ENCODE measurements at regions not wholly inside any gene's neighbourhood (a gene's known extent, or its start where the extent isn't known, plus 50 kb on each side); places are given as distances from the start of the nearest gene placed in this dataset.

GRCh38 chr14:101194373-101195308 is 291.1 kb upstream of the RTL1 start:
- Mint-ChIP-seq H3K4me3 (no peak overlapping the region), H3K9me3 (no peaks in the 10 kb centered on the region), H3K27ac (no peak overlapping the region), H3K4me1 (no peaks in the 10 kb centered on the region), H3K27me3 (peaks cover 0 to 9% (median 0%) of the 10 kb centered on the region in 5 donors), H3K36me3 (no peaks in the 10 kb centered on the region)
- POLR2A ChIA-PET: no interaction called here
- peak in 1 of 10 donors; percentile 10 for DNase-seq
- ATAC-seq: no peak

DNA sequence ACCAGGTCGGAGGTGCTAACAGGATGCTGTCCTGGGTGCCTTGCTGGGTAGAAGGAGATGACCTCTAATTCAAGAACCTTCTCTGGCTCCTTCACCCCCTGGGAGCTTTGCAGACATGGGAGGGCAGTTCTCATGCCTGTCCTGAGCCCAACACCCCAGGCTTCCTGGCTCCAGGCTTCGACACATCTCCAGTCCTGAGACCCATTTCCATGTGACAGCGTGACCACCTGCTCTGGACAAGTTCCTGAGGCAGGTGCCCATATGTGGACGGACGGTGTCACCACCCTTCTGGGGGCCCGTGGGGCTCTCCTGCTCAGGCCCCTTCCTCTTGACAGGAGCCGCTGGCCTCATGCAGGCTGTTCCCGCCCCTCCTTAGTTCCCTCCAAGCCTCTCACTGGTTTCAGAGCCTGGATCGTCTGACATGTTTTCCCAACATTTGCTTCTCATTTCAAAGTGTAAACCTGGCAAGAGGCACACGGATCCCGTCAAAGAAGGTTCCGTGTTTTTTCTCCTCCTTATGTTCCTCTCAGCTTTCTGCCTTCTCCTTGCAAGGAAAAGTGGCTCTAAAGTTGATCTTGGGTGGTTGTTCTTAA is 291.9 kb upstream of the RTL1 start:
- DNase-seq (peak in 1 of 10 donors; percentile 14), ATAC-seq (no peak)
- H3K4me3 Mint-ChIP-seq: no peak overlapping the region
- H3K9me3 Mint-ChIP-seq: no peaks in the 10 kb centered on the region
- H3K27ac Mint-ChIP-seq: no peak overlapping the region
- H3K27me3 Mint-ChIP-seq: peaks cover 0 to 5% (median 0%) of the 10 kb centered on the region in 5 donors
- POLR2A ChIA-PET: interaction anchor here (0.6 to 0.7 kb wide), 2 partner anchors 8 to 432 kb away, joined by 3 to 6 read pairs; no protein-coding TSS in a partner anchor
- H3K36me3 Mint-ChIP-seq: no peaks in the 10 kb centered on the region
- no peaks in the 10 kb centered on the region for H3K4me1 Mint-ChIP-seq

- no peak overlapping the region for H3K4me3 Mint-ChIP-seq
- H3K36me3 Mint-ChIP-seq: no peaks in the 10 kb centered on the region
- no peak overlapping the region for H3K27ac Mint-ChIP-seq
- POLR2A ChIA-PET: interaction anchor here (0.6 to 0.7 kb wide), 2 partner anchors 7 to 431 kb away, joined by 3 to 6 read pairs; no protein-coding TSS in a partner anchor
- peaks cover 0 to 5% (median 0%) of the 10 kb centered on the region in 5 donors for H3K27me3 Mint-ChIP-seq
- no peaks in the 10 kb centered on the region for H3K9me3 Mint-ChIP-seq
- ATAC-seq (no peak), DNase-seq (no peak)
- H3K4me1 Mint-ChIP-seq: no peaks in the 10 kb centered on the region
These were observed 292.7 kb upstream of the RTL1 start for GRCh38 chr14:101196051-101196712.

DNA sequence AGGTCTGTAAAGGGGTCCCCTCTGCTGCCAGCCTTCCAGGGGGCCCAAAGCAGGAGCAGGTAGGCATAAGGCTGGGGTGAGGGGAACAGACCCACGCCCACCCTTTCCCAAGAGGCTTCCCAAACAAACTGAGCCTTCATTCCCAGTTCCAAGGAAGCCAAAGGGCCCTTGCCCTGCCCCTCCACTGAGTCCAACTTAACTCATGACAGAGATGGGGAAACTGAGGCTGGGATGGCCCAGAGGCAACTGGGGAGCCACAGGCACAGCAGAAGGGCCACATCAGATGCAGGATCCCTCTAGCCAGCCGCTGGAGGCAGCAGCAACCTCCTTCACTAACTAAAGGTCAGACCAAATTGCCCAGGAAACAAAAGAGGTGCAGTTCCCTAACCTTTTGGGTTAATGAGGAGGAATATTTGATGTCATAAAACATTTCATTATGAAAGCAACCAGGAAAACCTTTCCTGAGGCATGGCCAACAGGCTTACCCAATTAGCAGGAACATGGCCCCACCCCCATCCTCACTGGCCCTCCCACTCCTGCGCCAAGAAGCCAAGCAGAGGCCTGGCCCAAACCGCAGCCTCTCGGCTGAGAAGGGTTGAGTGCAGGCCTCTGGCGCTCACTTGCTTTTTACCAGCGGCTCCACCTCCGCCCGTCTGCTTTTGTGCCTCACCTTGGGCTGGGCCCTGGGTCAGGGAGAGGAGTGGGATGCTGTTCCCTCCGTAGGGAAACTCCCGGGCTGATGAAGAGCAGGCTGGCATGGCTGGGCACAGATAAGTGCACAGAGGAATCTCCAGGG is 293.5 kb upstream of the RTL1 start:
- Mint-ChIP-seq H3K36me3 (no peaks in the 10 kb centered on the region), H3K27ac (no peak overlapping the region), H3K27me3 (peaks cover 0 to 5% (median 0%) of the 10 kb centered on the region in 5 donors), H3K4me3 (no peak overlapping the region), H3K4me1 (no peaks in the 10 kb centered on the region), H3K9me3 (no peaks in the 10 kb centered on the region)
- POLR2A ChIA-PET: no interaction called here
- ATAC-seq (no peak), DNase-seq (peak in 1 of 10 donors; percentile 14)

DNA sequence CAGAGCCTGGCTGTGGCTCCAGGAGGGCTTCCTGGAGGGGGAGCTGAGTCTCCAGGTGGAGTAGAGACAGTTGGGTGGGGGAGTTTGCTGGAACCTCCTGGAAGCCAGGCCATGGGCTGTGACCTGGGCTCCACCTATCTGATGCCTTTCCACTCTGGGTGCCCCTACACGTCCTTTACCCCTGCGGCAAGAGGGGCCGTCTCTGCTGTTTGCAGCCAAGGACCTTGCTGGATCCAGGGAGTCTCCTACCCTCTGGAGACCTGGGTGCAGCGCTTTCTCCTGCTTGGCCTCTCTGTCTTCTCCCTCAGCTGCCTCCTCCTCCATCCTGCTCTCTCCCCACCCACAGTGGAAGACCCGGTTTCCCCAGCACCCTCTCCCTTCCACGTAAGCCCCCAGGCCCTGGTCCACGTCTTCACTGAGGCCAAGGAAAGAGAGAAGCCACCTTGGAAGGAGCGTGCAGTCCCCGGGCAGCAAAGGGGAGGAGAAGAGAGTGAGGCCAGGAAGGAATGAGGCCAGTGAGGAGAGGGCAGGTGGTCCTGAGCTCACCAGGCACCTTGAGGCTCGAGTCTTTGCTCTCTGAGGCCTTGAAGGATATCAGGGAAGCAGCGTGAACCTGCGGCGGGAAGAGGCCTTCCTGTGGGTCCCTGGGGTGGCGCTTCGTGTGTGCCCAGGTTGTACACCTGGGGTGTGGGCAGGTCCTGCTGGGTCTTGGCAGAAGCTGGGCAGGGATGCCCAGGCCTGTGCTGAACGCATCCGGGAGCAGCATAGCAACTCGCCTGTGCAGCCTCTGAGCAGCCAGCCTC is 294.3 kb upstream of the RTL1 start:
- no peak for ATAC-seq
- H3K9me3 Mint-ChIP-seq: no peaks in the 10 kb centered on the region
- peaks cover 0 to 5% (median 0%) of the 10 kb centered on the region in 5 donors for H3K27me3 Mint-ChIP-seq
- no peaks in the 10 kb centered on the region for H3K36me3 Mint-ChIP-seq
- H3K27ac Mint-ChIP-seq: no peak overlapping the region
- no peak overlapping the region for H3K4me3 Mint-ChIP-seq
- POLR2A ChIA-PET: no interaction called here
- peak in 1 of 10 donors; percentile 15 for DNase-seq
- no peaks in the 10 kb centered on the region for H3K4me1 Mint-ChIP-seq

DNA sequence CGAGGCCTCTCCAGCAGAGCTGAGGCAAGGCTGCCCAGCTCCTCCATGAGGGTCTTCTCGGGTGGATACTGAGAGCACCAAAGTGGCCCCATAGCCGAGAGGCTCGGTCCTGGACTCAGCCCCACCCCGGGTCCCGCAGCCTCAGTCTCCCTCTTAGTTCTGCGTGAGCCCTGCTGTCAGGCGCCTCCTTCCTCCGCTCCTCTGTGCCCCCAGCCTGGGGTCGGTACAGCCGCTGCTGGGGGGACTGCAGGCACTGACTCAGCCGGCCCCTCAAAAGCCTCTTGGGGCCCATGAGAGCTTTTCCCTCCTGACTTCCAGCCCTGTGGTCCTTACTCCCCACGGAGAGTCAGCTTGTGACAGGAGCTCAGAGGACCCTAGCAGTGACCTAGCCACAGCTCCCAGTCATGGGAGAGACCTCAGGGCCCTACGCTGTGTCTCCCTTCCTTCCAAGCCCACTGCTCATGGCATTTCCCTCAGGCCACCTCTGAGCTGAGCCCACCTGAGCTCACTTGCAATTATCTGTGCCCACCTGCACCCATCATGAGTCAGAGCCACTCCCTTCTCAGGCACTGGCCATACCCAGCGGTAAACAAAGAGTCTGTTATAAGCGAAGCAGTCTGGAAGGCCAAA is 295.0 kb upstream of the RTL1 start:
- DNase-seq: no peak
- Mint-ChIP-seq H3K27me3 (peaks cover 0 to 5% (median 0%) of the 10 kb centered on the region in 5 donors), H3K4me3 (no peak overlapping the region), H3K9me3 (peaks cover 0 to 7% (median 4%) of the 10 kb centered on the region in 9 donors), H3K27ac (no peak overlapping the region), H3K4me1 (no peaks in the 10 kb centered on the region), H3K36me3 (peaks cover 0 to 6% (median 0%) of the 10 kb centered on the region in 3 donors)
- POLR2A ChIA-PET: no interaction called here
- ATAC-seq: no peak

DNA sequence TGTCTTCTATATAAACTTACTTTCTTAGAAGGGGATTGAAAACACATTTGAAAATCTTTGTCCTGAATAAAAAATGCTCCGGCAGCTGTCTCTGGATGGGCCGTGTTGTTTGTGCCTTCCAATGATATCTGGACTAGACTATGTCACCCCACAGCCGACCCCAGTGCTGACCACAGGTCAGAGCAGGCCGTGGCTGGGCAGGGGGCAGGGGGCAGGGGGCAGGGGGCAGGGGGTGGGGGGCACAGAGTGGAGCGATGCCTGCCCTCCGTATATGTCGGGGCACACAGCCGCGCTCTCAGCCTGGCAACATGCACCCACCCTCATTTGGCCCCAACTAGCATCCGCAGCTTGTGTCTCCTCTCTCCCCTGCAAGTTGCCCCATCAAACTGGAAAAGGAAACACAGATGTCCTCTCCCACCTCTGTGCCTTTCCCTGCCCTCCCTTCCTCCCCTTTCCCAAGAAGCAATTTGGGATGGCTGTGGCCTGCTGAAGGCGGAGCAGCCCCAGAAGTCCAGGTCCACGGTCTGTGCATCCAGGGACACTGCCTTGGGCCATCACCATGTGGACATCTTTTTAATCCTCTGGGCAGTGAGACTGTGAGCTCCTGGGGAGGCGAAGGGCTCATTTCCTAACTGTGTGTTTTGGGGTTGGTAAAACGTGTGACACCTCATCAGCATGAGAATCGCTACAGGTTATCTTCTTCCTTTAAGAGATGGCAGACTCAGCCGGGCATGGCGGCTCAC is 295.7 kb upstream of the RTL1 start:
- POLR2A ChIA-PET: no interaction called here
- peak in 1 of 10 donors; percentile 6 for DNase-seq
- ATAC-seq: no peak
- H3K9me3 Mint-ChIP-seq: peaks cover 0 to 14% (median 7%) of the 10 kb centered on the region in 9 donors
- H3K4me3 Mint-ChIP-seq: no peak overlapping the region
- peaks cover 0 to 12% (median 0%) of the 10 kb centered on the region in 3 donors for H3K36me3 Mint-ChIP-seq
- no peaks in the 10 kb centered on the region for H3K4me1 Mint-ChIP-seq
- peaks cover 0 to 5% (median 0%) of the 10 kb centered on the region in 5 donors for H3K27me3 Mint-ChIP-seq
- H3K27ac Mint-ChIP-seq: no peak overlapping the region

GRCh38 chr14:101200008-101200649 is 296.6 kb upstream of the RTL1 start:
- no peak overlapping the region for H3K4me3 Mint-ChIP-seq
- peaks cover 0 to 13% (median 0%) of the 10 kb centered on the region in 3 donors for H3K36me3 Mint-ChIP-seq
- POLR2A ChIA-PET: no interaction called here
- no peak overlapping the region for H3K27ac Mint-ChIP-seq
- peak in 1 of 10 donors; percentile 9 for DNase-seq
- peaks cover 0 to 4% (median 0%) of the 10 kb centered on the region in 5 donors for H3K27me3 Mint-ChIP-seq
- no peak for ATAC-seq
- peaks cover 0 to 22% (median 8%) of the 10 kb centered on the region in 9 donors for H3K9me3 Mint-ChIP-seq
- no peaks in the 10 kb centered on the region for H3K4me1 Mint-ChIP-seq

DNA sequence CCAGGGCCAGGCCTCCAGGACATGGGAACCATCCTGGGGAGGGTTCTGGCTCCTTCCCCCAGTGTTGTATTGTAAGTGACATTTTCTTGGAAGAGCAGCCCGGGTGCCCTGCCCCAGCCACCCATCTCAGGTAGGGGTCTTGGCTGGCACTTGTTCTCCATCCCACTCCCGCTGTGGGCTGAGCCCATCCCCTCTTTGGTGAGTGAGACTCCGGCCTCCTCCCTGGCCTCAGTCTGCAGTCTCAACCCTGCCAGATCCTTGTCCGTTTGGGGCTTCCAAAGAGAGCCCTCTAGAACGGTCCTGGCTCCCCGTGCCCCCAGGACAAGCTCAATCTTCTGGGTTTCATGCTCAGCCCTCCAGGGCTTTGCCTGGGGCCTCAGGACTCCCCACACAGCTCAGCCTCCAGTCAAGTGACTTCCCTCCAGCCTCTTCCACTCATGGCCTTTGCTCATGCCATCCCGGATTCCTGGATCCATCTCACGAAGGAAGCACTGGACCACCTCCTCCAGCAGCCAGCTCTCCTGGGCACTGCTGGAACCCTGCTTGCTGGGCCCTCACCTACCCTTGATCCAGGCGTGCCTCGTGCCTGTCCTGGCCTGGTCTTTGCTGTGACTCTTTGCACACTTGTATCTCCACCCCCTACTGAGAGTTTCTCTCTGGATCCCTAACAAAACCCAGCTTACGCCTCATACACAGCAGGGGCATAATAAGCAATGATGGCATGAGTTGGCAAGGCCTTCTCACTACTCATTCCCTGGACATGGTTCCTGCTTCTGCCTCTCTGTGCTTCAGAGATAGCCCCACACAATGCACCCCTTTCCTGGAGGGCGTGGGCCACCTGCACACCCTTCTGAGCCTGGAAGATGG is 297.4 kb upstream of the RTL1 start:
- peaks cover 0 to 21% (median 0%) of the 10 kb centered on the region in 3 donors for H3K36me3 Mint-ChIP-seq
- H3K9me3 Mint-ChIP-seq: peaks cover 3 to 29% (median 13%) of the 10 kb centered on the region in 9 donors
- no peak overlapping the region for H3K4me3 Mint-ChIP-seq
- ATAC-seq: no peak
- peak in 1 of 10 donors; percentile 14 for DNase-seq
- POLR2A ChIA-PET: no interaction called here
- H3K4me1 Mint-ChIP-seq: no peaks in the 10 kb centered on the region
- H3K27me3 Mint-ChIP-seq: peaks cover 0 to 6% (median 0%) of the 10 kb centered on the region in 5 donors
- H3K27ac Mint-ChIP-seq: no peak overlapping the region

Data from naive thymus-derived CD8-positive, alpha-beta T cell (primary cell).